GM18867 (cell line): ENCODE measurements at regions not wholly inside any gene's neighbourhood (a gene's known extent, or its start where the extent isn't known, plus 50 kb on each side); places are given as distances from the start of the nearest gene placed in this dataset.

Source experiments
- ATAC-seq: cut with Tn5 transposase; IDR thresholded peaks from one replicate; pipeline ENCODE4 v1.9.1; 2021; ENCODE audit warnings: mild to moderate bottlenecking, moderate library complexity; ENCODE audit not compliant: unreplicated experiment

GRCh38 chr5:174877987-174878386 lies 153.6 kb downstream of the MSX2 start:
- ATAC-seq = no peak

DNA sequence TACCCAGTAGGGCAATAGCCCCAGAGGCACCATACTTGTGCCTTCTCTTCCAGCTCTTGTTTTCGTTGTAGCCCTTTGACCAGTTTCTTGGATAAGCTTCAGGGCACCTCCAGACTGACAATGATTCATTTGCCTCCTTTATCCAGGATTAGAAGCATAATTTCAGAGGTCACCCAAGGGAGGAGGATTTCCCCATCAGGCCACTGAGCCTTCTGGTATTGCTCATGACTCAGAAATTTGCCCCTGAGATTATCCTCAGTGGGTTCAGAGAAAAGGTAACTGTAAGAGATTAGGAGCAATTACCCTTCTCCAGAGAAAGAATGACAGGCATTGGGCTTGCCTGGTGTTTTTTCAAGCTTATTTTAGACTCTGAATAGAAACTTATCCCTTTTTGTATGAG lies 147.9 kb downstream of the MSX2 start:
- ATAC-seq = no peak

- no peak for ATAC-seq
Observed at GRCh38 chr5:174852143-174852542, 127.8 kb downstream of the MSX2 start.

- no peak for ATAC-seq
Observed at GRCh38 chr5:174850565-174851169, 126.3 kb downstream of the MSX2 start.

- no peak for ATAC-seq
Observed at GRCh38 chr5:174849426-174849825, 125.0 kb downstream of the MSX2 start.

DNA sequence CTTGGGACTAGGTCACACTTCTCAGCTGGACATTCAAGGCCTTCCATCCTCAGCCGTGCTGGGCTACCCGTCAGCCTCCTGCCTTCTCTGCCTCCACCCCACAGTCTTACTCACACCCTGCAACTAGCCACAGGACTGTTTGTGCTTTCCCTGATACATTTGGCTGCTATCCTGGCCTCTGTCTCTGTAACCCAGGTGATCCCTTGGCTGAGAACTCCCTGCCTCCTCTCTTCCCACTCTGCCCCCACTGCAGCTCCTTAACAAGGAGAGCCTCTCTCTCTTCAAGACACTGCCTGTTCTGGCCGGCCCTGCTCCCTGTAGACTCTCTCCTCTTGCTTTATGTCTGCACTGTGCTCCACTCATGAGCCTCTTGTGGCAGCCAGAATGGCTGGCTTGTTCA lies 120.6 kb downstream of the MSX2 start:
- ATAC-seq = no peak

GRCh38 chr5:174843263-174844250 lies 119.2 kb downstream of the MSX2 start:
- ATAC-seq = no peak

DNA sequence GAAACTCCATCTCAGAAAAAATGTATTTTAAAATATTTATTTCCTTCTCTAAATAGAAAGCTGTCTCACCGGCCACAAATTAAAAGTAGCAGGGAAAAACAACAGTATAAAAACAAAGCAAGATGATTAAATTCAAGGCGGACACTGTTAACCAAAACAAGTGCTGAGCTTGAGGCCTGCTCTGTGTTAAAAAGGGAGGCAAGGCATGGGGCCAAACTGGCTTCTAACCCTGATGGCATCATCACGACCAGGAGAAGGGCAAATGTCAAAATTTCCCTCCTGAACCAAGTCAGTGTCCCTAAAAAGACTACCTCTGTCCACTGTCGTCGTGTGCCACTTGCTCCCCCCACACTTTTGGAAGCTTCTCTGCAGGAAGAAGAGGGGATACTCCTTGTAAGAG lies 116.1 kb downstream of the MSX2 start:
- ATAC-seq = no peak

DNA sequence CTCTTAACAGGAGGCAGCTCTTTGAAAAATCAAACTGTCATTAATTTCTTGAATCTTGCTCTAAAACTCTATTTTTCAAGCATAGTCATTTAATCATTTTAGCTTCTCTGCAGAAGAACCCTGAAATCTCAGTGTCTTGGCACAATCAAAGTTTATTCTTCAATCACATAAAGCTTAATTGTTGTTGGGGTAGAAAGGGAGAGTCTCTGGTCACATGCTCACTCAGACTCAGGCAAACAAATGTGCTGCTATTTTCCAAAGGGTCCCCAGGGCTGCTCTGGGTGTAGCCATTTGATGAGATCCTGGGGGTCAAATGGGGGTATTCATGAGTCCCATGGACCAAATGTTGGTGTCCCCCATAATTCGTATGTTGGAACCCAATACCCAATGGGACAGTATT lies 114.8 kb downstream of the MSX2 start:
- ATAC-seq = no peak

GRCh38 chr5:174837919-174838902 lies 113.8 kb downstream of the MSX2 start:
- no peak for ATAC-seq

GRCh38 chr5:174834081-174834480 lies 109.7 kb downstream of the MSX2 start:
- no peak for ATAC-seq

DNA sequence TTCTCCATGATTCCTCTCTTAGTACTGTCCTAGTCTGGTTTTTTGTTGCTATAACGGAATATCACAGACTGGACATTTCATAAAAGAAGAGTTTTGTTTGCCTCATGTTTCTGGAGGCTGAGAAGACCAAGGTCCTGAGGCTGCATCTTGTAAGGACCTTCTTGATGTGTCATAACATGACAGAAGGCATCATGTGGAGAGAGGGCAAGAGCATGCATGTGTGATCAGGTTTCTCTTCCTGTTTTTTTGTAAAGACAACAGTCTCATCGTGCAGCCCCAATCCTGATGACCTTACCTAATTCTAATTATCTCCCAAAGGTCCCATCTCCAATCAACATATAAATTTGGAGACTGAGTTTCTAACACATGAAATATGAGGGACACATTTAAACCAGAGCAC lies 108.4 kb downstream of the MSX2 start:
- ATAC-seq = peak; percentile 66

DNA sequence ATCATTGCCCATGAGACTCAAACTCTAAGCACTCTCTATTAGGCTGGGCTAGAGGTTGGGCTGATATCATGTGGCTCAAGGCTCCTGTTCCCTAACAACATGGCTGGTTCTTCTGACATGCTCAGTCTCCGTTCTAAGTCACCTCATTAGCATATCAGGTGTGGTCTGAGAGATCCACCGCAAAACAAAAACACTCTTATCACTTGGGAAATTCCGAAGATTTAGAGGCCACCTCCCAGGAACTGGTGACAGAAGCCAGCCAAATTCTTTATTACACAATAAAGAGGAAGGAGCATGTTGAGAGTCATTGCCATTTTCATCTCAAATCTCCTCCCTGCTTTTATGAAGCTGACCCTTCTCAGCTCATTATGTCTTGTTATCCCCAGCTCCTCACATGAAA lies 107.6 kb downstream of the MSX2 start:
- ATAC-seq = no peak

- ATAC-seq = no peak
Observed at GRCh38 chr5:174831031-174831660, 106.8 kb downstream of the MSX2 start.

- no peak for ATAC-seq
Observed at GRCh38 chr5:174829511-174829864, 105.1 kb downstream of the MSX2 start.

DNA sequence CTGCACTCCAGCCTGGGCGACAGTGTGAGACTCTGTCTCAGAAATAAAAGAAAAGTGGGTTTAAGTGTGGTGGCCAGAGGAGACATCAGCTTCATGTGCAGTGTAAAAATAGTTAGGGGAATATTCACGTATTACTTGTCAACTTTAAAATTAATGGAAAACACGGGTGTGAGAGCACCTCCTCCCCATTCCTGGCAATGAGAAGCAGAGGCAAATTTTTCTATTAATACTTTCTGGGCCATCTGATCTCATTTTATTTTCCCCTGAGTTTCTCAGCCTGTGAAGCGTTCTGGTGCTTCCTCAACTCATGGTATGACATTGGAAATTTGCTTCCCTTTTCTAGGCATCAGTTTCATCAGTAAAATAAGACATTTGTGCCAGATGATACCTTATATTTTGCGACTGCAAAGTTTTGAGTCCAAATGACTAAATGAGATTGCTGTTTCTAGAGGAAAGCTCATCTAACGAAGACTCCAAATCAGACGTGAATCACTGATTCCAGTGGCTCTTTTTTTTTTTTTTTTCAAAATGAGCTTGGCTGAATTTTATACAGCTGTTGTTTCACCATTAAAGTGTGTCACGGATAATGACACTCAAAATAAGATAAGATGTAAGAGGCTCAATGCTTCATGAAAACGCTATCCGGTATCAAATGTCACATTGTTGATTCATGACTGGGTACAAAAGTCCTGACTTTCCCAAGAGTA lies 104.6 kb downstream of the MSX2 start:
- ATAC-seq = no peak

GRCh38 chr5:174827558-174827957 lies 103.2 kb downstream of the MSX2 start:
- no peak for ATAC-seq

DNA sequence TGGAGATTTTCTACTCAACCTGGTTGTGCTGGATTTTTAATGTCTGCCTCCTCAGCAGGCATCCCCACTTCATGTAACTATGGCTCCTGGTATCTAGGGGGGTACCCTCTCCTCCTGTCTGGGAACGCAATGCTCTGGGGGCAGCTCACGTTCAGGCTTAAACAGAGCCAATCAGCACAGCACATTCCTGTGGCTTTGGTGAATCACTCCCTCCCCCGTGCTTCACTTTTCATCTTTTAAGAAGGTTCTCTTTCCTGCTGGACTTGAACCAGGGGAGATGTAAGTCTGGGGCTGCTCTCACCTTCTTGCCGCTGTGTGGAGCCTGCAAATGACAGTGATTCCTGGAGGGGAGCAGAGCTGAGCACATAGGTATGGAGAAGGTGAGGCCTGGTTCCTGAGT lies 101.2 kb downstream of the MSX2 start:
- ATAC-seq = no peak

DNA sequence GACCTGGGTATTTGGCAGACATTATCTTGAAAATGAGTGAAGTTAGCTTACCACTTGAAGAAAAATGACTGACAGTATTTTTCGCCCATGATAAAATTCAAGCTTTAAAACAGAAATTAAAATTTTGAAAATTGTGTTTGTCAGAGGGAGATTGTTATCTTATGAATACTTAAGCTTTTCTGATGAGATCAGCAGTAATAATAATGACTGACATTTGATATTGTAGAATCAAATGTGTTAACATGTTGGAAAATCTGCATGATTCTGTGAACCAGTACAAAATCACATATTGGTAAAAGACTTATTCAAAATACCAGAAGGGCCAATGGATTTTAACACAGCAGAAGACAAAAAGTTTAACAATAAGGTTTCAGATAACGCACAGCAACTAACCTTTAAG lies 94.0 kb downstream of the MSX2 start:
- no peak for ATAC-seq

DNA sequence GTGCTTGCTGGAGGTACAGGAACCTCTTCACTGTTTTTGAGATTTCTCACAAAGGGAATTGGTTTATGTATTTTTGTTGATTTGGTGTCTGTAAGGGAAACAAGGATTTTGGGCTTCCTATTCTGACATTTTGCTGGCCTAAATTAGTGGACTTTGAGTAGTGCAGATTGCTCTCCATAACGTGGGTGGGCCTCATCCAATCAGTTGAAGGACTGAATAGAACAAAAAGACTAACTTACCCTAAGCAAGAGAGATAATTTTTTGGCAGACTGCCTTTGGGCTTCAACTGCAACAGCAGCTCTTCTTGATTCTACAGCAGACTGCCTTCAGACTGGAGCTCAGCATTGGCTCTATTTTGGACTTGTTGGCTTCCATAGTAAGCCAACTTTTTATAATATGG lies 93.2 kb downstream of the MSX2 start:
- no peak for ATAC-seq
